IMR-90 (cell line): ENCODE measurements at regions not wholly inside any gene's neighbourhood (a gene's known extent, or its start where the extent isn't known, plus 50 kb on each side); places are given as distances from the start of the nearest gene placed in this dataset.

Experiments used
- ATAC-seq: fragments of 200-7000 bp; cut with Tn5 transposase; 2 replicates; pipeline ENCODE4 v1.9.1; 2020; ENCODE audit warnings: low read depth, mild to moderate bottlenecking, moderate library complexity
- BruUV-seq: library from RNA; stranded (reverse); fragments of 400-500 nt; replicated peaks from 2 replicates; lab custom pipeline; 2021; lab: Mats Ljungman, UMichigan
- CTCF ChIA-PET: fragments of 300-600 bp; formaldehyde crosslinking; extraction: SDS; loops from one replicate; lab custom pipeline; 2021; ENCODE audit warnings: antibody characterized with exemption; lab: Yijun Ruan, JAX
- POLR2A ChIA-PET: fragments of 300-600 bp; sonication (Branson Sonifier 250); formaldehyde crosslinking; loops from one replicate; lab custom pipeline; 2022; ENCODE audit warnings: antibody characterized with exemption; ENCODE audit not compliant: unreplicated experiment; lab: Charles Lee
- DNase-seq: peaks from one replicate; pipeline ENCODE4 v3.0.0; 2013
- H2AFZ ChIP-seq: replicated peaks from 2 replicates; pipeline ENCODE3; 2013; ENCODE audit warnings: low read length, mild to moderate bottlenecking; ENCODE audit not compliant: poor library complexity
- H2AK5ac ChIP-seq: 2 replicates; pipeline ENCODE4 v1.6.1; 2013; ENCODE audit warnings: low read depth, low read length, inconsistent platforms
- H2AK9ac ChIP-seq: replicated peaks from 2 replicates; pipeline ENCODE3; 2013; ENCODE audit warnings: mild to moderate bottlenecking, low read depth, low read length, moderate library complexity; ENCODE audit not compliant: poor library complexity
- H2BK120ac ChIP-seq: 2 replicates; pipeline ENCODE4 v1.6.1; 2013; ENCODE audit warnings: low read depth, low read length, inconsistent platforms
- H2BK15ac ChIP-seq: 3 replicates; pipeline ENCODE4 v1.6.1; 2013; ENCODE audit warnings: low read depth, low read length, inconsistent platforms
- H2BK20ac ChIP-seq: 2 replicates; pipeline ENCODE4 v1.6.1; 2013; ENCODE audit warnings: low read depth, mild to moderate bottlenecking, inconsistent platforms, low read length, moderate library complexity
- H2BK5ac ChIP-seq: 2 replicates; pipeline ENCODE4 v1.6.1; 2013; ENCODE audit warnings: mild to moderate bottlenecking, low read depth, low read length, inconsistent platforms; ENCODE audit not compliant: poor library complexity, severe bottlenecking
- H3K14ac ChIP-seq: replicated peaks from 2 replicates; pipeline ENCODE4 v1.6.1; 2013; ENCODE audit warnings: low read depth, low read length, inconsistent platforms
- H3K18ac ChIP-seq: 2 replicates; pipeline ENCODE4 v1.6.1; 2013; ENCODE audit warnings: low read depth, low read length, control low read depth
- H3K23ac ChIP-seq: 2 replicates; pipeline ENCODE4 v1.6.1; 2013; ENCODE audit warnings: low read depth, low read length, inconsistent platforms
- H3K27ac ChIP-seq: 2 replicates; pipeline ENCODE4 v1.5.1; 2013; ENCODE audit warnings: mild to moderate bottlenecking, control low read depth, low read length; ENCODE audit not compliant: insufficient read depth
- H3K27me3 ChIP-seq: 2 replicates; pipeline ENCODE4 v1.6.1; 2013; ENCODE audit warnings: low read length; ENCODE audit not compliant: control insufficient read depth, insufficient read depth
- H3K36me3 ChIP-seq: 2 replicates; pipeline ENCODE4 v1.6.1; 2013; ENCODE audit warnings: low read length, mixed read lengths; ENCODE audit not compliant: control insufficient read depth, insufficient read depth
- H3K4ac ChIP-seq: 2 replicates; pipeline ENCODE4 v1.6.1; 2013; ENCODE audit warnings: low read depth, low read length, inconsistent platforms
- H3K4me1 ChIP-seq: 2 replicates; pipeline ENCODE4 v1.6.1; 2013; ENCODE audit warnings: low read length, mixed read lengths; ENCODE audit not compliant: control insufficient read depth, insufficient read depth
- H3K4me2 ChIP-seq: 2 replicates; pipeline ENCODE4 v1.6.1; 2013; ENCODE audit warnings: low read depth, mild to moderate bottlenecking, control low read depth, low read length, moderate library complexity
- H3K4me3 ChIP-seq: 2 replicates; pipeline ENCODE4 v1.5.1; 2013; ENCODE audit warnings: low read depth, mild to moderate bottlenecking, control low read depth, low read length, moderate library complexity; ENCODE audit not compliant: insufficient read depth
- H3K56ac ChIP-seq: 2 replicates; pipeline ENCODE4 v1.6.1; 2013; ENCODE audit warnings: low read length, inconsistent platforms; ENCODE audit not compliant: insufficient read depth; ENCODE audit errors: extremely low read depth
- H3K79me1 ChIP-seq, 2 experiments: 2 replicates each; pipeline ENCODE4 v1.6.1; 2013; ENCODE audit warnings: low read length in 2 of 2, inconsistent platforms in 1 of 2, low read depth in 1 of 2
- H3K9ac ChIP-seq: 2 replicates; pipeline ENCODE4 v1.6.1; 2013; ENCODE audit warnings: low read depth, low read length, control low read depth
- H3K9me1 ChIP-seq: 2 replicates; pipeline ENCODE4 v1.6.1; 2013; ENCODE audit warnings: low read length, inconsistent platforms; ENCODE audit not compliant: insufficient read depth
- H3K9me3 ChIP-seq: 2 replicates; pipeline ENCODE4 v1.6.1; 2013; ENCODE audit warnings: low read length; ENCODE audit not compliant: control insufficient read depth, insufficient read depth
- H4K20me1 ChIP-seq: 2 replicates; pipeline ENCODE4 v1.6.1; 2013; ENCODE audit warnings: low read length, inconsistent platforms; ENCODE audit not compliant: insufficient read depth
- H4K5ac ChIP-seq: 2 replicates; pipeline ENCODE4 v1.6.1; 2013; ENCODE audit warnings: mild to moderate bottlenecking, low read depth, low read length, control low read depth
- H4K8ac ChIP-seq, 2 experiments: 2 replicates each; pipeline ENCODE4 v1.6.1; 2013; ENCODE audit warnings: low read depth in 2 of 2, low read length in 2 of 2, control low read depth in 1 of 2, inconsistent platforms in 1 of 2
- H4K91ac ChIP-seq: 2 replicates; pipeline ENCODE4 v1.6.1; 2013; ENCODE audit warnings: low read depth, low read length, inconsistent platforms; ENCODE audit not compliant: insufficient read depth
- BHLHE40 ChIP-seq: fragments of 150-350 bp; IDR thresholded peaks from 2 replicates; pipeline ENCODE4 v1.6.1; 2016; ENCODE audit warnings: mild to moderate bottlenecking, low read depth, low read length
- MAZ ChIP-seq: IDR thresholded peaks from 2 replicates; pipeline ENCODE4 v1.6.1; 2012; ENCODE audit warnings: low read depth, mild to moderate bottlenecking, low read length, improper control_type of control experiment, moderate library complexity, borderline replicate concordance
- POLR2A ChIP-seq: IDR thresholded peaks from 2 replicates; pipeline ENCODE4 v1.6.1; 2012; ENCODE audit warnings: mild to moderate bottlenecking, low read depth, low read length
- RFX5 ChIP-seq: IDR thresholded peaks from 2 replicates; pipeline ENCODE4 v1.8.0; 2012; ENCODE audit warnings: low read depth, mild to moderate bottlenecking, low read length, moderate library complexity
- SMC3 ChIP-seq: fragments of 150-350 bp; IDR thresholded peaks from 2 replicates; pipeline ENCODE4 v1.6.1; 2016; ENCODE audit warnings: low read depth, mild to moderate bottlenecking, antibody characterized with exemption, low read length, moderate library complexity
- WGBS, 2 experiments: methylation state at CpG; one replicate each; pipeline versions ENCODE4 v1.1.5 to v1.1.7; 2013; ENCODE audit warnings: missing lambda C conversion rate in 2 of 2; ENCODE audit not compliant: insufficient read length in 1 of 2; ENCODE audit errors: extremely low coverage in 2 of 2; 5-methylcytosine and 5-hydroxymethylcytosine counted together
- dilution Hi-C: fragments of 300-500 bp; cut with HindIII; formaldehyde crosslinking; loops from one replicate; pipeline ENCODE4 v1.14.3; 2018; ENCODE audit warnings: low sequenced_read_pairs; ENCODE audit not compliant: unreplicated experiment
- in situ Hi-C: fragments of 300-500 bp; cut with MboI; formaldehyde crosslinking; loops from 3 replicates; pipeline ENCODE4 v1.14.3; 2019; ENCODE audit warnings: low sequenced_read_pairs, inconsistent platforms, mixed read lengths
- intact Hi-C: fragments of 100-400 bp; cut with micrococcal nuclease; formaldehyde crosslinking; loops from 2 replicates; pipeline ENCODE4 v1.10.0; 2022
- TF ChIP-seq, protein P1 (sequence below): fragments of 150-350 bp; IDR thresholded peaks from 2 replicates; pipeline ENCODE4 v1.6.1; 2016; ENCODE audit warnings: low read depth, mild to moderate bottlenecking, low read length, moderate library complexity, borderline replicate concordance
- TF ChIP-seq, protein P2 (sequence below): conservative IDR thresholded peaks from 2 replicates; pipeline ENCODE4 v1.5.1; 2012; ENCODE audit warnings: mild to moderate bottlenecking, low read depth, low read length, improper control_type of control experiment
- TF ChIP-seq, protein P3 (sequence below): fragments of 150-350 bp; IDR thresholded peaks from 2 replicates; pipeline ENCODE4 v1.6.1; 2017; ENCODE audit warnings: mild to moderate bottlenecking, antibody characterized with exemption, low read length, low read depth

DNA sequence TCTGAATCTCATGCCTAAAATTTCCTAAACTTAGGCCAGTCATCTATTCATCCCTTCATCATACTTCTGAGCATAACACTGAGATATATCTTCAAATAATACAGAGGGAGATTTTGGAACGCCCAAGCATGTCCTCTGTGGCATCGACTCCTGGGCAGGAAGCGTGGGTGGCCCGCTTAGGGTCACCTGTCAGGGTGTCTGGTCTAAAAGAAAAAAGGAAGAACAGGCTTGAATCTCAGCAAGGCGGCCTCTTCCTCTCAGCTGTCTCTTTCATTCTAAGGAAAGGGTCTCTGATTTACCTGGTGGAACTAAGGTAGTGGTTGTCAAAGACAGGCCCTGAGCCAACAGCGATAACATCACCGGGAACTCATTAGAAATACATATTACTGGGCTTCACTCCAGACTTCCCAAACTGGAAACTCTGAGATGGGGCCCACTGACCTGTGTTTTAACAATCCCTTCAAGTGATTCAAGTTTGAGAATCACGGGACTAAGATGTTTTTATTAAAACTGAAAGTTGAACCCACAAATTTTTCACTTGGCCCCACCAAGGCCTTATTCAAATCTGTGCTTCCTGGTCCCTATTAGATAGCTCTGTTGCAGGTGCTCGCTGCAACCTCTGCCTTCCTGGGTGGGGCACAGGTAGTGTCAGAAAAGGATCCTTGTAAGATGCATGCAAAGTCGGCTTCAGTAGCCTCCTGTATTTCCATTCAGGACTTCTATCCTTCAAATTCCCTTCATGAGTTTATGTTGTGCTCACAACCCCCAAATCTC, 162.3 kb upstream of the CCDC68 start:
- WGBS, 2 experiments, result no CpG with 5 or more reads among the region's 10 CpGs
- ATAC-seq, result no peak
- no peak overlapping the region for H3K4ac ChIP-seq
- no peak overlapping the region for H2BK15ac ChIP-seq
- no peaks in the 10 kb centered on the region for H3K36me3 ChIP-seq
- H3K23ac ChIP-seq, result no peak overlapping the region
- H4K20me1 ChIP-seq, result no peaks in the 10 kb centered on the region
- intact Hi-C loops, result no loop called here
- POLR2A ChIA-PET, result no interaction called here
- no peak overlapping the region for H4K8ac ChIP-seq
- no peaks in the 10 kb centered on the region for H3K9me3 ChIP-seq
- no peak overlapping the region for H2AFZ ChIP-seq
- H2AK5ac ChIP-seq, result no peak overlapping the region
- no peaks in the 10 kb centered on the region for H3K4me1 ChIP-seq
- H3K14ac ChIP-seq, result no peak overlapping the region
- no peak overlapping the region for H3K9ac ChIP-seq
- no peak overlapping the region for H3K27ac ChIP-seq
- no peak overlapping the region for H3K4me2 ChIP-seq
- no peak overlapping the region for H3K56ac ChIP-seq
- H4K91ac ChIP-seq, result no peak overlapping the region
- H2BK120ac ChIP-seq, result no peak overlapping the region
- H3K4me3 ChIP-seq, result no peak overlapping the region
- H4K5ac ChIP-seq, result no peak overlapping the region
- H2BK20ac ChIP-seq, result no peak overlapping the region
- H3K18ac ChIP-seq, result no peak overlapping the region
- H3K27me3 ChIP-seq, result no peaks in the 10 kb centered on the region
- TF ChIP-seq, protein P1, sequence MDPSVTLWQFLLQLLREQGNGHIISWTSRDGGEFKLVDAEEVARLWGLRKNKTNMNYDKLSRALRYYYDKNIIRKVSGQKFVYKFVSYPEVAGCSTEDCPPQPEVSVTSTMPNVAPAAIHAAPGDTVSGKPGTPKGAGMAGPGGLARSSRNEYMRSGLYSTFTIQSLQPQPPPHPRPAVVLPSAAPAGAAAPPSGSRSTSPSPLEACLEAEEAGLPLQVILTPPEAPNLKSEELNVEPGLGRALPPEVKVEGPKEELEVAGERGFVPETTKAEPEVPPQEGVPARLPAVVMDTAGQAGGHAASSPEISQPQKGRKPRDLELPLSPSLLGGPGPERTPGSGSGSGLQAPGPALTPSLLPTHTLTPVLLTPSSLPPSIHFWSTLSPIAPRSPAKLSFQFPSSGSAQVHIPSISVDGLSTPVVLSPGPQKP, result no peak
- TF ChIP-seq, protein P2, sequence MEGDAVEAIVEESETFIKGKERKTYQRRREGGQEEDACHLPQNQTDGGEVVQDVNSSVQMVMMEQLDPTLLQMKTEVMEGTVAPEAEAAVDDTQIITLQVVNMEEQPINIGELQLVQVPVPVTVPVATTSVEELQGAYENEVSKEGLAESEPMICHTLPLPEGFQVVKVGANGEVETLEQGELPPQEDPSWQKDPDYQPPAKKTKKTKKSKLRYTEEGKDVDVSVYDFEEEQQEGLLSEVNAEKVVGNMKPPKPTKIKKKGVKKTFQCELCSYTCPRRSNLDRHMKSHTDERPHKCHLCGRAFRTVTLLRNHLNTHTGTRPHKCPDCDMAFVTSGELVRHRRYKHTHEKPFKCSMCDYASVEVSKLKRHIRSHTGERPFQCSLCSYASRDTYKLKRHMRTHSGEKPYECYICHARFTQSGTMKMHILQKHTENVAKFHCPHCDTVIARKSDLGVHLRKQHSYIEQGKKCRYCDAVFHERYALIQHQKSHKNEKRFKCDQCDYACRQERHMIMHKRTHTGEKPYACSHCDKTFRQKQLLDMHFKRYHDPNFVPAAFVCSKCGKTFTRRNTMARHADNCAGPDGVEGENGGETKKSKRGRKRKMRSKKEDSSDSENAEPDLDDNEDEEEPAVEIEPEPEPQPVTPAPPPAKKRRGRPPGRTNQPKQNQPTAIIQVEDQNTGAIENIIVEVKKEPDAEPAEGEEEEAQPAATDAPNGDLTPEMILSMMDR, result no peak
- TF ChIP-seq POLR2A, result no peak
- TF ChIP-seq SMC3, result no peak
- TF ChIP-seq BHLHE40, result no peak
- TF ChIP-seq, protein P3, sequence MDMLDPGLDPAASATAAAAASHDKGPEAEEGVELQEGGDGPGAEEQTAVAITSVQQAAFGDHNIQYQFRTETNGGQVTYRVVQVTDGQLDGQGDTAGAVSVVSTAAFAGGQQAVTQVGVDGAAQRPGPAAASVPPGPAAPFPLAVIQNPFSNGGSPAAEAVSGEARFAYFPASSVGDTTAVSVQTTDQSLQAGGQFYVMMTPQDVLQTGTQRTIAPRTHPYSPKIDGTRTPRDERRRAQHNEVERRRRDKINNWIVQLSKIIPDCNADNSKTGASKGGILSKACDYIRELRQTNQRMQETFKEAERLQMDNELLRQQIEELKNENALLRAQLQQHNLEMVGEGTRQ, result no peak
- TF ChIP-seq MAZ, result no peak
- TF ChIP-seq RFX5, result no peak
- in situ Hi-C loops, result loop anchor here (25.0 kb wide), 1 partner anchor 1466 kb away; no protein-coding TSS in a partner anchor
- CTCF ChIA-PET, result no interaction called here
- no TSS peak for BruUV-seq
- no peaks in the 10 kb centered on the region for H3K9me1 ChIP-seq
- H3K79me1 ChIP-seq, result no peaks in the 10 kb centered on the region
- no peak for DNase-seq
- dilution Hi-C loops, result no loop called here
- H2AK9ac ChIP-seq, result no peak overlapping the region
- H2BK5ac ChIP-seq, result no peak overlapping the region
